ENCODE measurements at regions not wholly inside any gene's neighbourhood (a gene's known extent, or its start where the extent isn't known, plus 50 kb on each side); places are given as distances from the start of the nearest gene placed in this dataset.

DNA sequence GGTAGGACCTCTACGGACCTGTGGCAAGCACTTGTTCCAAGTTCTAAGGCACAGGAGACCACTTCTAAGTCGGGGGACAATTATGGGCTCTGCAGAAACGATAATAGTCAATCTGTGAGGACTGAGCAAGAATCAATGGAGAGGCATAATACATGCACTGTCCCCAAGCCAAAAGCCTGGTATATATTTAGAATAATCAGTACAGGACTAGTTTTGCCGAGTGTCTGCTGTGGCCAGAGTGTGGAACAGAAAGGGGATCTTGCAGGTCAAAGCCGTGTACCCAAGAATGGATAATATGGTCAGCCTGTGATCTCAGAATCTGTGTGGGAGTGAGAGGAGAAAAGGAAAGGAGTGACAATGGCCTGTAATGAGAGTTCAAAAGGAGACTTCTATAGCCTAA is 80.2 kb upstream of the GNAO1 start:
- Histone ChIP-seq H3K36me3 (ENCODE audit: insufficient read depth, low read length) (no peaks in the 10 kb centered on the region), H4K20me1 (ENCODE audit: insufficient read depth, low read length) (no peaks in the 10 kb centered on the region), H2AFZ (ENCODE audit: low read length) (no peak overlapping the region), H3K79me2 (ENCODE audit: insufficient read depth, low read length) (no peaks in the 10 kb centered on the region), H3K27me3 (ENCODE audit: insufficient read depth, low read length) (no peaks in the 10 kb centered on the region), H3K4me3 (ENCODE audit: insufficient read depth, low read length) (no peak overlapping the region), H3K9me3 (ENCODE audit: low read depth, low read length) (no peaks in the 10 kb centered on the region), H3K27ac (ENCODE audit: low read depth, low read length) (no peak overlapping the region), H3K4me1 (ENCODE audit: insufficient read depth, low read length) (no peaks in the 10 kb centered on the region), H3K4me2 (ENCODE audit: insufficient read depth, low read length) (no peak overlapping the region)
- TF ChIP-seq, protein P1, sequence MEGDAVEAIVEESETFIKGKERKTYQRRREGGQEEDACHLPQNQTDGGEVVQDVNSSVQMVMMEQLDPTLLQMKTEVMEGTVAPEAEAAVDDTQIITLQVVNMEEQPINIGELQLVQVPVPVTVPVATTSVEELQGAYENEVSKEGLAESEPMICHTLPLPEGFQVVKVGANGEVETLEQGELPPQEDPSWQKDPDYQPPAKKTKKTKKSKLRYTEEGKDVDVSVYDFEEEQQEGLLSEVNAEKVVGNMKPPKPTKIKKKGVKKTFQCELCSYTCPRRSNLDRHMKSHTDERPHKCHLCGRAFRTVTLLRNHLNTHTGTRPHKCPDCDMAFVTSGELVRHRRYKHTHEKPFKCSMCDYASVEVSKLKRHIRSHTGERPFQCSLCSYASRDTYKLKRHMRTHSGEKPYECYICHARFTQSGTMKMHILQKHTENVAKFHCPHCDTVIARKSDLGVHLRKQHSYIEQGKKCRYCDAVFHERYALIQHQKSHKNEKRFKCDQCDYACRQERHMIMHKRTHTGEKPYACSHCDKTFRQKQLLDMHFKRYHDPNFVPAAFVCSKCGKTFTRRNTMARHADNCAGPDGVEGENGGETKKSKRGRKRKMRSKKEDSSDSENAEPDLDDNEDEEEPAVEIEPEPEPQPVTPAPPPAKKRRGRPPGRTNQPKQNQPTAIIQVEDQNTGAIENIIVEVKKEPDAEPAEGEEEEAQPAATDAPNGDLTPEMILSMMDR (IDR thresholded peaks at IDR 0.05; ENCODE audit: extremely low read depth, low read depth, low read length) = no peak
- no peak for DNase-seq (ENCODE audit: insufficient read length, low spot score, missing footprints)

- Histone ChIP-seq H4K20me1 (ENCODE audit: insufficient read depth, low read length) (no peaks in the 10 kb centered on the region), H3K4me3 (ENCODE audit: insufficient read depth, low read length) (no peak overlapping the region), H2AFZ (ENCODE audit: low read length) (no peak overlapping the region), H3K4me2 (ENCODE audit: insufficient read depth, low read length) (no peak overlapping the region), H3K27me3 (ENCODE audit: insufficient read depth, low read length) (no peaks in the 10 kb centered on the region), H3K4me1 (ENCODE audit: insufficient read depth, low read length) (no peaks in the 10 kb centered on the region), H3K9me3 (ENCODE audit: low read depth, low read length) (no peaks in the 10 kb centered on the region), H3K36me3 (ENCODE audit: insufficient read depth, low read length) (no peaks in the 10 kb centered on the region), H3K79me2 (ENCODE audit: insufficient read depth, low read length) (no peaks in the 10 kb centered on the region), H3K27ac (ENCODE audit: low read depth, low read length) (no peak overlapping the region)
- TF ChIP-seq, protein P1 (IDR thresholded peaks at IDR 0.05; ENCODE audit: extremely low read depth, low read depth, low read length) = no peak
- DNase-seq (ENCODE audit: insufficient read length, low spot score, missing footprints) = no peak
These were observed 81.3 kb upstream of the GNAO1 start for GRCh38 chr16:56109994-56110393.

- TF ChIP-seq, protein P1 (IDR thresholded peaks at IDR 0.05; ENCODE audit: extremely low read depth, low read depth, low read length) = no peak
- H3K27ac ChIP-seq (ENCODE audit: low read depth, low read length) = no peak overlapping the region
- DNase-seq (ENCODE audit: insufficient read length, low spot score, missing footprints) = no peak
These were observed 82.1 kb upstream of the GNAO1 start for GRCh38 chr16:56109205-56109604.

DNA sequence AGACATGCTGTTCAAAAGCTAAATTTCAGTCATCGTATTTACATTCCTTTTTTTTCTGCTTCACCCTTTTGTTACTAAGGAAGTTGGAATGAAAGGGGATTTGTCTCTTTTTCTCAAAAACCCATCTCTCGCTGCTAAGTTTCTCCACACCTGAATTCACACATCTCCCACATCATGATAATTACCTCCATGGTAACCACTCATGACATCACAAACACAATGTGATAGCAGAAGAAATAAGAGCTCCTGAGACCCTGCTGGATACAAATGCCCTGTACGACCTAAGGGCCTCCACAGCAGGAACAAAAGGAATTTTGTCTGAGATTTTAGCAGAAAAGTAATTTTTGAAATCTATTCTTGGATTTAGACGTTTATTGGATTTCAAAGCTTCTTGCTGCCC is 82.6 kb upstream of the GNAO1 start:
- TF ChIP-seq, protein P1 (IDR thresholded peaks at IDR 0.05; ENCODE audit: extremely low read depth, low read depth, low read length) = no peak
- Histone ChIP-seq H3K79me2 (ENCODE audit: insufficient read depth, low read length) (no peaks in the 10 kb centered on the region), H3K27me3 (ENCODE audit: insufficient read depth, low read length) (no peaks in the 10 kb centered on the region), H3K27ac (ENCODE audit: low read depth, low read length) (no peak overlapping the region), H4K20me1 (ENCODE audit: insufficient read depth, low read length) (no peaks in the 10 kb centered on the region), H3K4me1 (ENCODE audit: insufficient read depth, low read length) (no peaks in the 10 kb centered on the region), H3K36me3 (ENCODE audit: insufficient read depth, low read length) (no peaks in the 10 kb centered on the region), H3K4me2 (ENCODE audit: insufficient read depth, low read length) (no peak overlapping the region), H3K9me3 (ENCODE audit: low read depth, low read length) (no peaks in the 10 kb centered on the region), H3K4me3 (ENCODE audit: insufficient read depth, low read length) (no peak overlapping the region), H2AFZ (ENCODE audit: low read length) (no peak overlapping the region)
- no peak for DNase-seq (ENCODE audit: insufficient read length, low spot score, missing footprints)

More at GRCh38 chr16:56109205-56109604, 82.1 kb upstream of the GNAO1 start:
- H3K4me2 ChIP-seq (ENCODE audit: insufficient read depth, low read length) = no peak overlapping the region
- no peaks in the 10 kb centered on the region for H3K79me2 ChIP-seq (ENCODE audit: insufficient read depth, low read length)
- H3K36me3 ChIP-seq (ENCODE audit: insufficient read depth, low read length) = no peaks in the 10 kb centered on the region
- no peak overlapping the region for H3K4me3 ChIP-seq (ENCODE audit: insufficient read depth, low read length)
- no peak overlapping the region for H2AFZ ChIP-seq (ENCODE audit: low read length)
- no peaks in the 10 kb centered on the region for H4K20me1 ChIP-seq (ENCODE audit: insufficient read depth, low read length)
- H3K27me3 ChIP-seq (ENCODE audit: insufficient read depth, low read length) = no peaks in the 10 kb centered on the region
- no peaks in the 10 kb centered on the region for H3K4me1 ChIP-seq (ENCODE audit: insufficient read depth, low read length)
- no peaks in the 10 kb centered on the region for H3K9me3 ChIP-seq (ENCODE audit: low read depth, low read length)

All from osteoblast (primary cell).